ENCODE measurements at regions not wholly inside any gene's neighbourhood (a gene's known extent, or its start where the extent isn't known, plus 50 kb on each side); places are given as distances from the start of the nearest gene placed in this dataset.

- no peak for DNase-seq
Observed at GRCh38 chr2:147647816-147648215, 197.0 kb upstream of the ACVR2A start.

- peak; percentile 26 for DNase-seq
Observed at GRCh38 chr2:147646818-147647468, 197.9 kb upstream of the ACVR2A start.

- no peak for DNase-seq
Observed at GRCh38 chr2:147644491-147644890, 200.3 kb upstream of the ACVR2A start.

GRCh38 chr2:147642765-147643164, 202.1 kb upstream of the ACVR2A start:
- peak; percentile 58 for DNase-seq

- DNase-seq, result no peak
Observed at GRCh38 chr2:147641651-147642050, 203.2 kb upstream of the ACVR2A start.

GRCh38 chr2:147639891-147640290, 204.9 kb upstream of the ACVR2A start:
- no peak for DNase-seq

- no peak for DNase-seq
Observed at GRCh38 chr2:147639386-147639785, 205.4 kb upstream of the ACVR2A start.

- DNase-seq, result peak; percentile 51
Observed at GRCh38 chr2:147636886-147637285, 207.9 kb upstream of the ACVR2A start.

- DNase-seq, result peak; percentile 96
Observed at GRCh38 chr2:147636238-147636882, 208.5 kb upstream of the ACVR2A start.

GRCh38 chr2:147634826-147635225, 210.0 kb upstream of the ACVR2A start:
- DNase-seq, result no peak

GRCh38 chr2:147632198-147632597, 212.6 kb upstream of the ACVR2A start:
- peak; percentile 85 for DNase-seq

GRCh38 chr2:147631294-147631693, 213.5 kb upstream of the ACVR2A start:
- no peak for DNase-seq

GRCh38 chr2:147630585-147630984, 214.2 kb upstream of the ACVR2A start:
- peak; percentile 30 for DNase-seq

GRCh38 chr2:147628971-147629421, 215.8 kb upstream of the ACVR2A start:
- DNase-seq, result peak; percentile 74

GRCh38 chr2:147623328-147623727, 221.5 kb upstream of the ACVR2A start:
- DNase-seq, result peak; percentile 41

- no peak for DNase-seq
Observed at GRCh38 chr2:147621656-147622197, 223.1 kb upstream of the ACVR2A start.

GRCh38 chr2:147619808-147620207, 225.0 kb upstream of the ACVR2A start:
- no peak for DNase-seq

- DNase-seq, result no peak
Observed at GRCh38 chr2:147615726-147616125, 229.1 kb upstream of the ACVR2A start.

GRCh38 chr2:147614979-147615470, 229.8 kb upstream of the ACVR2A start:
- no peak for DNase-seq

GRCh38 chr2:147614471-147614870, 230.4 kb upstream of the ACVR2A start:
- no peak for DNase-seq

- DNase-seq, result no peak
Observed at GRCh38 chr2:147610496-147611040, 234.3 kb upstream of the ACVR2A start.

GRCh38 chr2:147609301-147609700, 235.5 kb upstream of the ACVR2A start:
- DNase-seq, result no peak

- no peak for DNase-seq
Observed at GRCh38 chr2:147607379-147607778, 237.4 kb upstream of the ACVR2A start.

- DNase-seq, result no peak
Observed at GRCh38 chr2:147603876-147604275, 241.0 kb upstream of the ACVR2A start.
